Endothelial cell of hepatic sinusoid (primary cell): ENCODE measurements at regions not wholly inside any gene's neighbourhood (a gene's known extent, or its start where the extent isn't known, plus 50 kb on each side); places are given as distances from the start of the nearest gene placed in this dataset.

Source experiments
- in situ Hi-C: cut with HindIII; loops from 2 replicates; pipeline ENCODE4 v1.10.0; 2017; ENCODE audit warnings: low sequenced_read_pairs

- in situ Hi-C loops, result no loop called here
Observed at GRCh38 chr1:243917863-243918565, 68.0 kb upstream of the AKT3 start.

- in situ Hi-C loops, result no loop called here
Observed at GRCh38 chr1:243917177-243917862, 67.3 kb upstream of the AKT3 start.

GRCh38 chr1:243916160-243916559 is 66.1 kb upstream of the AKT3 start:
- in situ Hi-C loops, result no loop called here

GRCh38 chr1:243912347-243912746 is 62.3 kb upstream of the AKT3 start:
- in situ Hi-C loops, result no loop called here

GRCh38 chr1:243910607-243911006 is 60.6 kb upstream of the AKT3 start:
- in situ Hi-C loops, result no loop called here

- in situ Hi-C loops, result no loop called here
Observed at GRCh38 chr1:243903895-243904294, 53.9 kb upstream of the AKT3 start.

GRCh38 chr1:243903041-243903440 is 53.0 kb upstream of the AKT3 start:
- in situ Hi-C loops, result no loop called here

- in situ Hi-C loops, result no loop called here
Observed at GRCh38 chr1:243902100-243902499, 52.1 kb upstream of the AKT3 start.
